Prostate gland (tissue), 2 donors: ENCODE measurements at regions not wholly inside any gene's neighbourhood (a gene's known extent, or its start where the extent isn't known, plus 50 kb on each side); places are given as distances from the start of the nearest gene placed in this dataset.

ENCODE experiments used
- DNase-seq: peaks from one replicate; pipeline ENCODE4 v3.0.0-alpha.2; 2019; ENCODE audit warnings: low spot score
- H3K27ac ChIP-seq, 2 donors: fragments of 200-600 bp; sonication (generic); 2 replicates each; pipeline ENCODE4 v1.5.1; 2017 to 2019
- H3K27me3 ChIP-seq: fragments of 200-600 bp; sonication (generic); replicated peaks from 2 replicates; pipeline ENCODE4 v1.5.1; 2019; ENCODE audit not compliant: insufficient read depth
- H3K36me3 ChIP-seq, 2 donors: fragments of 200-600 bp; sonication (generic); 1 replicate in 1 of 2; 2 replicates in 1 of 2; pipeline versions ENCODE4 v1.5.1 to v1.8.1; 2017 to 2019
- H3K4me1 ChIP-seq: fragments of 200-600 bp; sonication (generic); replicated peaks from 2 replicates; pipeline ENCODE4 v1.5.1; 2019
- H3K4me3 ChIP-seq, 2 donors: fragments of 200-600 bp; sonication (generic); 2 replicates each; pipeline ENCODE4 v1.5.1; 2017 to 2019
- H3K9me3 ChIP-seq: fragments of 200-600 bp; sonication (generic); 2 replicates; pipeline ENCODE4 v1.5.1; 2017
- CTCF ChIP-seq, 4 experiments: fragments of 200-600 bp in 2 of 4; fragments of 450-650 bp in 2 of 4; sonication (generic) in 2 of 4; IDR thresholded peaks; 1 replicate in 3 of 4; 2 replicates in 1 of 4; pipeline ENCODE4 v1.5.1; 2016 to 2019; ENCODE audit warnings: antibody characterized with exemption in 4 of 4, mild to moderate bottlenecking in 2 of 4, moderate library complexity in 2 of 4
- POLR2A ChIP-seq: fragments of 450-650 bp; IDR thresholded peaks from one replicate; pipeline ENCODE4 v1.6.1; 2016; ENCODE audit warnings: antibody characterized with exemption, mild to moderate bottlenecking
- POLR2AphosphoS5 ChIP-seq: sonication (generic); formaldehyde crosslinking; IDR thresholded peaks from one replicate; pipeline ENCODE4 v1.6.1; 2017; ENCODE audit warnings: antibody characterized with exemption
- WGBS: methylation state at CpG from one replicate; pipeline ENCODE4 v1.1.5; 2018; 5-methylcytosine and 5-hydroxymethylcytosine counted together
- intact Hi-C: fragments of 100-400 bp; cut with DNase I; formaldehyde crosslinking; loops from one replicate; pipeline ENCODE4 v1.14.2; 2022

DNA sequence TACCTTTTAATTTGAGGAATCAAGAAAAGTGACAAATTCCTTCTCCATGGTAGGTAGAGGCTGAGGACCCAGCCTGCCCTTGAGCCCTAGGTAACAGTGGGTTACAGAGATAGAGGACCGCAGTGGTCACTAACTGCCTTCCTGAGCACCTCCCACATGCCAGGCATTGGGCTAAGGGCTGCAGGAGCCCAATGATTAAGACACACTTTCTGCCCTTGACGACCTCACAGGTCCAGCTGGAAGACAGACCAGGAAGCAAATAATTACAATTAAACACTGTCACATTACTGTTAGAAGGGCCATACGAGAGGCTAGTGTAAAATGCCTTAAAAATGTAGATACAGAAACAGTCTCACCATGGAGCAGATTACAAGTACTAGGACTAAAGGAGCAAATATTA is 156.8 kb upstream of the NFE2L3 start:
- Histone ChIP-seq H3K27ac (peak overlapping the region in 1 of 2 donors; percentile 25), H3K27me3 (no peaks in the 10 kb centered on the region), H3K36me3 (no peaks in the 10 kb centered on the region), H3K4me3 (no peak overlapping the region), H3K9me3 (no peaks in the 10 kb centered on the region), H3K4me1 (peaks cover 5% of the 10 kb centered on the region)
- intact Hi-C loops = no loop called here
- DNase-seq = no peak
- WGBS = 60% methylated on average over 3 of the region's 3 CpGs
- no peak for TF ChIP-seq POLR2AphosphoS5
- no peak for TF ChIP-seq POLR2A
- TF ChIP-seq CTCF (IDR thresholded peaks at IDR 0.05) = no peak

DNA sequence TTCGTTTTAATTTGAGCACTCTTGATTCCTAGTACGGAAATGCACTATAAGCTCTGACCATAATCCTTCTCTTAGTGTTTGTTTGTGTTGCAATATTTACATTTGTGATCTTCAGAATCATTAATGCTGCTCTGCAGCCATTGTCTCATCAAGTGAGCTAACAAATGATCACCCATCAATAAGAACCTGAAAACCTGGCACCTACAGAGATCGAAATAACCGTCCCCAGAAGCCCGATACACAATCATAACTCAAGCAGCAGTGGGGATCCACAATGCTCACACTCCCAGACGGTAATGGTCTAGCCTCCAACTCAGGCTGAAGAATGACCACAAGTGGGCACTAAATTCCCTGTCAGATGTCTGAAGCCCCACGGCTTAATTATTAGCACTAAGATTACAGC is 156.0 kb upstream of the NFE2L3 start:
- TF ChIP-seq POLR2AphosphoS5 (peak; percentile 13), CTCF (IDR thresholded peaks at IDR 0.05) (no peak)

GRCh38 chr7:25998499-25998898 is 153.5 kb upstream of the NFE2L3 start:
- H3K27ac ChIP-seq = no peak overlapping the region
- H3K36me3 ChIP-seq = no peaks in the 10 kb centered on the region
- no peak for DNase-seq
- H3K4me3 ChIP-seq = no peak overlapping the region
- H3K27me3 ChIP-seq = no peaks in the 10 kb centered on the region
- intact Hi-C loops = no loop called here
- H3K9me3 ChIP-seq = no peaks in the 10 kb centered on the region
- TF ChIP-seq POLR2A = no peak
- TF ChIP-seq CTCF (IDR thresholded peaks at IDR 0.05) = no peak
- no peak for TF ChIP-seq POLR2AphosphoS5
- peaks cover 5% of the 10 kb centered on the region for H3K4me1 ChIP-seq
- WGBS = 88% methylated on average over 9 of the region's 9 CpGs

More for the DNA sequence above, 156.0 kb upstream of the NFE2L3 start:
- no peak for DNase-seq
- peaks cover 5% of the 10 kb centered on the region for H3K4me1 ChIP-seq
- H3K27ac ChIP-seq = peak overlapping the region in 1 of 2 donors; percentile 25
- WGBS = 69% methylated on average over 7 of the region's 7 CpGs
- H3K9me3 ChIP-seq = no peaks in the 10 kb centered on the region
- H3K4me3 ChIP-seq = no peak overlapping the region
- H3K27me3 ChIP-seq = no peaks in the 10 kb centered on the region
- H3K36me3 ChIP-seq = no peaks in the 10 kb centered on the region
- intact Hi-C loops = no loop called here

- Histone ChIP-seq H3K4me1 (peaks cover 5% of the 10 kb centered on the region), H3K27me3 (no peaks in the 10 kb centered on the region), H3K9me3 (no peaks in the 10 kb centered on the region), H3K36me3 (no peaks in the 10 kb centered on the region), H3K27ac (no peak overlapping the region), H3K4me3 (no peak overlapping the region)
- no peak for DNase-seq
- 86% methylated on average over 3 of the region's 3 CpGs for WGBS
- TF ChIP-seq CTCF (IDR thresholded peaks at IDR 0.05) (no peak), POLR2AphosphoS5 (no peak), POLR2A (no peak)
- intact Hi-C loops = no loop called here
Observed at GRCh38 chr7:26000841-26001240, 151.2 kb upstream of the NFE2L3 start.

DNA sequence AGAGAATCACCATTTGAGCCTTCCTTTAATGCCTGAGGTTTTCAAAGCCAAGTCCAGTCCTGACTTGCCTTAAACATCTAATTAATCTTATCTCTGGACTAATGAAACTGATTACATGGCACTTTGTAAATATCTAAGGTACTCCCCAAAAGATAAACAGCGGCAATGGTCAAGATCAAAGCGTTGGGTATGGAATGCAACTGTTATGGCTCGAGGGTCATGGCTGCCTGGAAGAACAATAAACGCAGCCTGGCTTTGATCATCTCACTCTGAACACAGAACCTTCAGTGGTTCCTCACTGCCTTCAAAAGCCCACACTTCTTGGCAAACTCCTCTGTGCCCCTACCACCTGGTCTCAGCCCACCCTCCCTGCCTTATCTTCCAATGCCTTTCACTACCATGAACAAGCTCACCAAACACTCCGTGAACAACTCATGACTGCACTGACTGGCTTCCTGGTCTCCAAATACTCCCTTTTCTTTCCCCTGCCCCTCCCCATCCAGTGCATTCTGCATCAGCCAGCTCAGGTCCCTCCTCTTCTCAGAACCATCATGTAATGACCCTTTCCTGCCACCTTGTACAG is 150.2 kb upstream of the NFE2L3 start:
- Histone ChIP-seq H3K9me3 (no peaks in the 10 kb centered on the region), H3K27me3 (no peaks in the 10 kb centered on the region), H3K27ac (peak overlapping the region in 1 of 2 donors; percentile 16), H3K36me3 (no peaks in the 10 kb centered on the region), H3K4me3 (no peak overlapping the region), H3K4me1 (no peaks in the 10 kb centered on the region)
- WGBS = 20% methylated on average over 5 of the region's 5 CpGs
- peak; percentile 54 for DNase-seq
- intact Hi-C loops = no loop called here
- TF ChIP-seq POLR2AphosphoS5 (peak; percentile 33), POLR2A (no peak)
